HG03139 (cell line): ENCODE measurements at regions not wholly inside any gene's neighbourhood (a gene's known extent, or its start where the extent isn't known, plus 50 kb on each side); places are given as distances from the start of the nearest gene placed in this dataset.

Experiments
- ATAC-seq: cut with Tn5 transposase; IDR thresholded peaks from one replicate; pipeline ENCODE4 v1.9.1; 2021; ENCODE audit not compliant: unreplicated experiment

DNA sequence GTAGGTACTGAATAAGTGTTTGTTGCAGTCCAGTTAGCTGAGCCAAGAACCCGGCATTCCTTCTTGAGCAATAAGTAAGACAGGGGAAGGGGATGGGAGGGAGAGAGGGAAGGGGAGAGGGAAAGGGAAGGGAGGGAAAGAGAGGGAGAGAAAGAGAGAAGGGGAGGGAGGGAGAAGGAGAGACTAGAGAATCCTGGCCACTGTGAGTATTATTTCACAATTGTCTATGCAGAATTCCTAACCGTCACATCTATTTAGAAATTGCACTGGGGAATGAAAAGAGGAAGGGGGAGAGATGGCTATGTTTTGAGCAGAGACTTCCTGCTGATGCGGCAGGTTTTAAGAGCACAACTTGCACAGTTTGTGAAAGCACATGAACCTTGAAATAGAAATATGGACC, 251.4 kb upstream of the ZMIZ1 start:
- no peak for ATAC-seq

DNA sequence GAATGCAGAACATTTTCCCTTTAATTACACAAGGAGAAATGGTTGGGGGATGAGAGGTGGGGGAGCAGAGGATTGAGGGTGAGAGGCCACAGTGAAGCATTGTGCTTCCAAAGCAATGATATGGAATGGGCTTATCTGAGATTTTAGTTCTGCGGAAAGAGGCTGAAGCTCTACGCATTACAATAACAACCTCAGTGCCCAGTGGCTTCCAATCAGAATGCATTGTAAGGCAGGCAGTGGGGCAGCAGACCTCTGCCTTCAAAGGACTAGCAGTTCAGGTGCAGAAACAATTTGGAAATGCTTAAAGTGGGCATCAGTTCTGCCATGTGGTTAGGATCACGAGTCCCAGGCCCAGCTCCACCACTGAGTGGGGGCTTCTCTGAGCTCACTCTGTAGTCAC, 251.0 kb upstream of the ZMIZ1 start:
- ATAC-seq: no peak

DNA sequence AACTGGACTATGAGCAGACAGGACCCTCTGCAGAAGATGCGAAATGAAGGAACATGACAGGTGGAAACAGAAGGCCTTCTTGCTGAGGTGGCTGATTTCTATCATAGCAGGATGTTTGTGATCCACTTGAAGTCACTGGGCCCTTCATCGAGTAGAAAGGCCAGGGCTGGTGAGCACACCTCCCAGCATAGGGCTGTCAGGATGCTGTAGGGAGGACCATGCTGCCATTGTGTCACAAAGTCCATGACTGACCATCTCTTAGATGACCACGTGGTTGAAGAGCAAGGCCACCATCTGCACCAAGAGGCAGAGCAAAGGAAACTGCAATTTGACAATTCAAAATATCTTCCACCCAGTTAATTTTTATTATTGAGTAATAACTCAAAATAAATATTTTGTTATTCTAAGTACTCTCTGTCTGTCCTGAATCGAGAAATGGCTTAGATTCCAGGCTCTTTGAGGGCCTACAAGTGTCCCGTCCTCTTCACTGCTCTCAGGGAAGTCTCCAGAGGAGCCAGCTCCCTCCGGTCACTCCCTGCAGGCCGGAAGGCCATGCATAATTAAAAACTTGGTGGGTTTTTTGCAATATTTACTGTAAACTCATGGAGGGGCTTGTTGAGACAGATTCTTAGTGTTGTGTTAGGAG, 249.3 kb upstream of the ZMIZ1 start:
- no peak for ATAC-seq

DNA sequence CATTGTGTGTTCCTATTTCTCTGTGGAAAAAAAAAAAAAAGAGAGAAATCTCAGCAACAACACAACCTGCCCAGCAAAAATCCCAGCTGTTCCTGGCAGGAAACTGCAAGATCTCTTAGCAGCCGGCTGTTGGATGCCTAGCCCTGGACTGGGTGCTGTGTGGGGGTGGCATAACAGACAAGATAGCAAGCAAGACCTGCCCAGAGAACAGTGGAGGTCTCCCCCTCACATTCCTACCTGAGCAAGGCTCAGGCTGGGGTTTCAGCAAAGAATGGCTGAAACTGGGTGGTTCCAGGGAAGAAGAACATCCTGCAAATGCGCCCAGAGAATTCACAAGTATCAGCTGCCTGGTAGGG, 248.8 kb upstream of the ZMIZ1 start:
- no peak for ATAC-seq

DNA sequence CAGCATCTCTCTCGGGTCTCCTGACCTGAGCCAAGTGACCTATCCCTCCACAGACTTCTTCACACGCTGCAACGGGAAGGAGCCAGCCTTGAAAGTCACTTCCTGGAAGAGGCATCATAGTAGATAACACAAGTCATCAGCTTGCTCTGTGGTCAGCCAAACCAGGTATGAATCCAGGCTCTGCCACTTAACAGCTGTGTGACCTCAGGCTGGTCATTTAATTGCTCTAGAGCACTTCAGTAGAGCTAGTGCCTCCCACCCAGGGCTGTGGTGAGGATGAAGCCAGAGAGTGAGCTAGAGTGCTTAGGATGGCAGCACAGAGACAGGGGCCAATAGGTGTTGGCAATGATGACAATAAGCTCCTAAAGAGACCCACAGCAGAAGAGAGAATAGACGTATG, 247.7 kb upstream of the ZMIZ1 start:
- no peak for ATAC-seq

DNA sequence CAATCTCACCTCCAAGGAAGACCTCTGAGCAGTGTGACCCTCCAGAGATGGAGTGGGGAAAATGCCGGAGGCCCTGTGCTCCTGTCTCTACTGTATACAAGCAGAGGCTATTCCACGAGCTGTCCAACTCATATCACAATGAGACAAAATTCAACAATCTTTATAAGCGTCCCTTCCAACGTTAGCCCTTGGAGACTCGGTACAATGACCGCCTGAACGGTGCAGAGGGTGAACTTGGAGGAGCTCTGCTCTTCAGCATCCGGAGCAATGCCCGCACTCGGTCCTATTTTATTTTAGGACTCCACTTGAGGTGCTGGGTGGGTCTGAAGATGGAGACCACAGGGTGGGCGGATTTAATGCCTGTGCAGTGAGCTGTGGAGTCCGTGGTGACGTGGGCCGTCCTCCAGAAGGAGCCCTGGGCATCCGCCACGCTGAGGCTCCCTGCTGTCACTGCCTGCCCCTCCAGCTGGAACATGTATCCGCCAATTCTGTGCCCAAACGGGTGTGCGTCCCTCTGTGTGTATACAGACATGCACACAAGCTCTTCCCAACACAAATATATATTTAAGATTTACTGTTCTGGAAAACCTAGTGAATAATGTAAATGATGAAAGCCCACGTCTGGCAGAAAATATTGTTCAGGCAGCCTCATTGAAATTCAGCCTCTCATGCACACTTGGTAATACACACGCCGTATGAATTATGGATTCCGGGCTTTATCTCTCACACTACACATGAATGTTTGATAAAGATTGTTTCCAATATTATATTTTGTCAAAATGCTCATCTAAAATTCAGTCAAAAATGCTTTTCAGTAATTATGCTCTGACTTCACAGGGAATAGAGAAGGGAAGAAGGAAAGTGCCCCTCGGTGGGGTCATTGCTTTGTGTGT, 239.9 kb upstream of the ZMIZ1 start:
- no peak for ATAC-seq

DNA sequence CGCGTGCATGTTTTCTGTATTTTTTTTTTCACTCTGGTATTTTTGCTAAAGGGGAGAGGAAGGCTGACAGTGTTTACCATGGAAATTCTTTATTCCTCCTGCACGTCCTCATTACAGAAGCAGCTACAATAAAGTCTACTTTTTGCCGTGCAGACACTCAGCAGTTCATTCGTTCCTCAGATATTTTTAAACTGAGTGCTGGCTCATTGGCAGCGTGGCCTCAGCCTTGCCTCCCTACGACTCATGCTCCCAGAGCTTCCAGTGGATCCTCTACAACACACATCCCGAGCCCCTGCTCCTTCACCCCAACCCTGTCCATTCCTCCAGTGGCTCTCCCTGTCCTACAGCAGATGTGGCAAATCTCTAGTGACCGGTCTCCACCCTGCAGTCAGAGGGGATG, 239.2 kb upstream of the ZMIZ1 start:
- no peak for ATAC-seq

DNA sequence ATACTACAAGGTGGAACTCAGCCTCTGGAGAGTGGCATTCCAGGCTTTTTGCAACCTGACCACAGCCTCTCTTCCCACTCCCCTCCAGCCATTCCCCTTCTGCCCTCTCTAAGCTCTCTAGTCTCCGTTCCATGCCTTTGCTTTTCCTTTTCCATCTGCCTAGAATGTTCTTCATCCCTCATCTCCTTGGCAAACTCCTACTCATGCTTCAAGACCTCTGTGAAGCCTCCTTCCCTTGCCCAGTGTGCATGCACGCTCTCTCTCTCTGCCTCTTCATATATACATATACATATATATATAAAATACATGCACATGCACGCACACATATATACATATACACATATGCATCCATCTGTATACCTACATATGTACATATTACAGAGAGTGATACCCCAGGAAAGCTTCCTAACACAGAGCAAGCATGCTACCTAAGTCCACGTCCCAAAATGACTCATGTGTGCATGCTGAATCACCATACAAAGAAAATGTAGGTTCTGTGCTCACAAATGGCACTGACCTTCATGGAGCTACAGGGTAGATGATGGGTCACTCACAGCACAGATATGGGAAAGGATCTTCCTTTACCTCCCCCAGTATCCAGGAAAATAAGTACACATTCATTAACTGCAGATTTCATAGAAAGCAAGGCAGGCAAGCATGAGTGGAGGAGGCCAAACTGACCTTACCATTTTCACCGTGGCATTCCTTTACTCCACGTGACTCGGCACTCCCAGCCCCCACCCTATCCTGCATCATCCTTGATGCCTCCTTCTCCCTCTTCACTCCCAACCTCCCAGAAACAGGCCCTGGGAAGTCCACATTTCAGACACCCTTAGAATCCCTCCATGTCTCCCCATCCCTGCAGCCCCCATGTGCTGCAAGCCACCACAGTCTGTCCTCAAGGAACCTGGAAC, 238.4 kb upstream of the ZMIZ1 start:
- no peak for ATAC-seq

DNA sequence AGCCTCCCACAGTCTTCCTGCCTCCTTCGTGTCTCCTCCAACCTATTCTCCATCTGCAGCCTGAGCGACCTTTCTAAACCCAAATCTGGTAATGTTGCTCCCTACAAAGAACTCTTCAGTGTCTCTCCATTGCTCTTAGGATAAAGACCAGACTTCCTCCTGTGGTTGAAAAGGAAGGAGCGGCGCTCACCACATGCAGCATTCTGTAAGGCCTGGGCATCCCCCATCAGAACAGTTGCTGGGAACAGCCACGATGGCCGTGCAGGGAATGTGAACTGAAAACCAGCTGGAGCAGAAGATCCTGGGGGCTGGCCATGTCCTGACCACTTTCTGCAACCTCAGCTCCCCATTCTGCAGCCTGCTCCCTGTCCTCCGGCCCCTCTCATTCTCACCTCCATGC, 237.8 kb upstream of the ZMIZ1 start:
- ATAC-seq: no peak

DNA sequence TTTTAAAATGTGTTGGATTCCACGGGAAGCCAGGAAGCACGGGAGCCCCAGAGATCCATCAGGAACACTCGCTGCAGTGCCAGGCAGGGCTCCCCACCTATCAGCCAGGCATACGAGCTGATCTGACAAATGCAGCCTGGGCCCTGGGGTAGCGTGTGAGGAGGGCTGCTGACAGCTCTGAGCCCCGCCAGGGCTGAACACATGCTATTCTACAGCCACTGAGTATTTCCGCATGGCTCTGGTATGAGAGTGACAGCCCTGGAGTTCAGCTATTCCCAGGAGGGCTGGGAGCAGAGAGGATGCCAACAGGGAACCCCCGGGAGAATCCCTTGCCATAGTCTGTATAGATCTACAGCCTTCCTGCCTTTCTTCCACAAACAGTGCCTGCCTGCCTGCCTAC, 237.3 kb upstream of the ZMIZ1 start:
- no peak for ATAC-seq

DNA sequence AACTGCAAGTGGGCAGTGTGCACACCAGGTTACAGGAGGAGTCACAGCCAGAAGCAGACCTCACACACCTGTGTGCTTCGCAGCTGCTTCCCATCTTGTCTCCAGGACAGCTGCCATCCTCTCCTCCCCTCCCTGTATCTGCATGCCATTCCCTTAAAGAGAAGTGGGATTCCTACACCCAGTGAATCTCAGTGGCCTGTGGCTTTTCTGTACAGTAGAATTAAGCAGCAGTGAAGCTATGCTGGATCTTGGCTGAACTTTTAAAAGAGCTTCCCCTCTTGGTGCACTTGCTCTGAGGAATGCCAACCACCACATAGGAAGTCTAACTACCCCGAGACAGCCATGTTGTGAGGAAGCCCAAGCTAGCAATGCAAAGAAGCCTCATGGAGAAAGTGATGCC, 236.5 kb upstream of the ZMIZ1 start:
- ATAC-seq: no peak

DNA sequence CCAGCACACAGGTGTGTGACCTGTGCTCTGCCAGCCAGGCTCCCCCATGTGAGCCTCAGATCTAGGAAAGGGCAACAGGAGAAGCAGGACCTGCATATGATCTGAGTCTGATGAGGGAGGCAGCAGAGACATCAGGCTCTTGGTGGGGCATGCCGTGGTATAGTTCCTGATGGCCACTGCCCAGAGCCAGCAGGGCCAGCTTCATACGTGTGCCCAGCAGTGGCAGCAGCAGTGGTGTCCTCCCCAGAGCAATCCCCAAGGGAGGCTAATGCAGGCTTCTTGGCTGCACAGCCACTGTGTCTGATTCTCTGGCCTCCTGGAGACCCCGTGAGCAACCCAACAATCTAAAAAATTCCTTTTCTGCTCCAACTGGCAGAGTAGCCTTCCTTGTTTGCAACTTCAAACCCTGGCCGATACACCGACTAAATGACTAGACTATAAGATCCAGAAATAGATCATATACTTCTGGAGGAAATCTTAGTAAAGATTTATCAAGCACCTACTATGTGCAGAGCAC, 230.6 kb upstream of the ZMIZ1 start:
- ATAC-seq: no peak

DNA sequence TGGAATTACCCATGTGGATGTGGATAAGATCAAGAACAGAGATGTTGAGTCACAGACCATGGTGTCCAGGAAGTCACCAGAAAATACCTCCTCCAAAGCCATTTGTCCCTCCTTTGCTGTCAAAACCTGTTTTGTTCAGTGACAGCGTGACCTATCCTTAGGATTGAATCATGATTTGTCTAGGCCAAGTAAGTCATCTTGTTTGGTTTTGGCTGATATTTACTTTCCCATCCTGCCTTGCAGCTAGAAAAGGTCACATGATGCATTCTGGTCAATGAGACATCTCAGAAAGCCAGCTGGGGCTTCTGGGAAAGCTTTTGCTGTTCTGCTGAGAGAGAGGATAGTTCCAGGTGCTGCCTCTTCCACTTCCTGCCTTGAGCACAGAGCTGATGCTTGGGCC, 225.3 kb upstream of the ZMIZ1 start:
- ATAC-seq: no peak

DNA sequence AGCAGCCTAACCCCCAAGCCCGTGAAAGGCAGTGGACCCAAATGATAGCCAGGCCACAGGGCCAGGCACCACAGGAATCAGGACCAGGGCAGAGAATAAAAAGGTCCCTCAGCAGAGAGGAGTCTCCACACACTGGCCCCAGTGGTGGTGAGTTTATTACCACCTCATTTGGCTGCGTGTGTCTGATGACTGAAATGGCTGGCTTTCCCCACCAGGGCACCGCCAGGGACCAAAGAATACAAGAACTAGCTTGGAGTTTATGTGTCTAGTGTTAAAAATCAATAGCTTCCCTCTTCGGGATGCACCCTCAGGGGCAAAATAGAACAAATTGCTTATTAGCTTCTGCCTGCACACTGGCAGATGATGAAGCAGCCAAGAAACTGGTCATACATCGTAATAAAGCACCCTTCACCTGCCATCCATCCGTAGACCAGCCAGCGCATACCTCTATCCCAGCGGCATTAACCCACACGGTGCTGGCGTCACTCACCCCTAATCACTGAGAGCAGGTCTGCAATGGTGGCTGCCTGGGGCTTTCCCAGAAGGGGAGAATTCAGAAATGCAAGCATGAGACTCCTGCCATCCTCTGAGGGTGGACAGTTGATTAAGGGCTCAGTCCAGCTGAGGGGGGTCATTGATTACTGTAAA, 223.7 kb upstream of the ZMIZ1 start:
- no peak for ATAC-seq

DNA sequence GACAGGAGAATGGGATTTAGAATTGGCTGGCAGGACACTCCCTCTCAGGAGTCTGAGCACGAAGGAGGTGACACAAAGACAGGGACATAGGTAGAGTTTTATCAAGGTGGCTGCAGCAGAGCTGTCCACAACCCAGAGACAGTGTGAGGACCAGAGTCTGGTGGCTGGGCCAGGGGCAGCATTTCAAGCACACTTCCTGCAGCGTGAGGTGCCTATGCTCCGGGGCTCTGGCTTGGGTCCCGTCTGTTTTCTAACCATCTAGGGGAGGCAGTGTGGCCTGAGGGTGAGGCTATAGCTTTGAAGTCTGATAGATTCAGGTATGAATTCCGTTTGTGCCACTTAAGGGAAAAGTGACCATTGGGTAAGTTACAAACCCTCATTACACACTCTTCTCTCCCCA, 222.7 kb upstream of the ZMIZ1 start:
- ATAC-seq: no peak

DNA sequence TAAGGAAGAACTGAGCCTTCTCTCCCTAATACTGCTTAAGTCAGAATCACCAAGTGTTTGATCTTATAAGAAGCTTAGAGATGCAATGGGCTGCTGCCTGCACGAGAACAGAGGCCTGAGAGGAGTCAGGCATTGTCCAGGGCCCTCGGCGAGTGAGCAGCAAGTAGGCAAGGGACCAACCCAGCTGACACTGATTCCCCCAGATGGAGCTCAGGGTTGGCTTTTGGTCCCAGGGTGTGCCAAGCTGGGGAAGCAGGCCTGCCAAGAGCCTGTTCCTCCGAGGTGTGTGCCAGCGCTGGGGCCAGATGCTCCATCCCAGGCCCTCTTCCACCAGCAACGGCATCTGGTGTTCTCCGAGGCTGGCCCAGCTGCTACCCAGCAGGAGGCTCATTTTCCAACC, 222.0 kb upstream of the ZMIZ1 start:
- ATAC-seq: no peak

DNA sequence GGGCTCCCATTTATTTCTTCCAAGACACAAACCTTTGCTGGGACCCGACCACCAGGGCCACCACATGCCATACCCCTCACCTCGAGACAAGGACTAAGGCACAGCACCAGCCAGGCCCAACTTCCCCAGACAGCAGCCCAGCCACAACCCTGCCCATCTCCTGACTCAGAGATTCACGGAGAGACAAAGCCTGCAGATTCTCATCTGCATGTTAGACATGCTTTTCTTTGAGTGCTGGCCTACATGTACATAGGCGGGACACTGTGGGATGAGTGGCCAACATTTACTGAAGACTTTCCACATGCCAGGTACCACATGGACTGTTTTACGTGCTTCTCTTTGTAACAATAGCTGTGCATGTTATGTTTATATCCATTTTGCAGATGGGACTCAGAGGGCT, 221.3 kb upstream of the ZMIZ1 start:
- ATAC-seq: no peak

DNA sequence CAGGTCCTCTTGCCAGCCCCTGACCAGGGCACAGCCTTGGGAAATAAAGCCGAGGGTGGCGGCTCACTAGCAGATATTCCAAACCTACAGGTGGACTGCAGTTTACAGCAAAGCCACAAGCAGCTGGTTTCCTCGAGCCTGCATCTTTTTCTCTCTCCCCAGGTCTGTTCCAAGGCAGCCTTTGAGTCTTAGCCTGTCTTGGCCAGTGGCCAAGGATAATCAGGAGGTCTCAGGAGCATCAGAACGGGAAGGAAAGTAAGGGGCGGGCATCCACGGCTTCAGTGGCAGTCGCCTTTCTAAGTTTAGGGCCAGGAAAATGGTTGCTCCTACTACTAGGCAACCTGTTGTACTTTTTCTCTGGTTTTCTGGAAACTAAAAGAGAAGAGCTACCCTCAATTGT, 219.7 kb upstream of the ZMIZ1 start:
- no peak for ATAC-seq

DNA sequence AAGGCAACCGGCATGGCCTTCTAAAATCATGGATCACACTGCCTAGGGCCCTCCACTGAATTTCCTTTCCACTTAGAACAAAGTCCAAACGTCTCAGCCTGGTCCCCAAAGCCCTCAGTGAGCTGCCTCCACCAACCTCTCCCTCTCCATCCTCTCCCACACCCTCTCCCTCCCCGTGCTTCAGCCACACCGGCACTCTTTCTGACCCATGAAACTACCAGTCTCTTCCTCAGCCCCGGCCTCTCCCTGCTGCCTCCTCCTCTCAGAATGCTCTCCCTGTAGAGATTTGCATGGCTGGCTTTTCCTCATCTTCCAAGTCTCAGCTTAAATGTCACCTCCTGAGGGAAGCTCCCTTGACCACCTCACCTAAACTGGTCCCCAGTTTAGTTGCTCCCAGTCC, 219.0 kb upstream of the ZMIZ1 start:
- no peak for ATAC-seq

DNA sequence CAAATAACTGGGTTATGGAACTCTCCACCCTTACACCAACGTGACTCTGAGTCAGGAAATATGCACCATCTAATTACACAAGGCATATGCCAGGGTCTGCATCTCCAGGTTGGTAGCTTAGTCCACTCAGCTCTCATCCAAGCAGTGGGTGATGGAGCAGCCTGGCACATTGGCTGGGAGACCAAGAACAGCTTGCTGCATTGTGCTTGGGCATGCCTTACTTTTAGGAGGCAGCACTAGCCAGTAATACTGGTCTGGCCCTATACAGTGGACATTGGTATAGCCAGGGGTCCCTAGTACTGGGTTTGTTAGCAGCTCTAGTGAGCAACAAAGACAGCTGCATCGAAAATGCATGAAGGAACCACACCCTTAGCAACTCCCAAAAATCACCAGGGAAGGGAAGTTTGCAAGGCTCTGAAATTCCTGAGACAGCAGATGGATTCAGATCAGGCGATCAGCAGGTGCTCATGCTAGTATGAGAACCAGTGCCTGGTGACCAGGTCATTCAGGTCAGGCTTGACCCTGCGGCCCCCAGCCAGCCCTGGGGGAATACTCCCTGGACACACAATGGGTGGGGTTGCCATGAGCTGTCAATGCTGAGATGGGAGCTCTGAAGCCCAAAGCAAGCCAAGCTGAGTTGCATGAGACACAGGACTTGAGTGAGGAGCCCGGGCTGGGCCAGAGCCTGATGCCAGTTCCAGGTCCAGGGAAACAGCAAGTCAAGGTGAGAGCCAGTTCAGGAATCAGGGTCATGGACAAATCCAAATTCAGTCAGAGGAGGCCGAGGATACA, 217.9 kb upstream of the ZMIZ1 start:
- no peak for ATAC-seq
